NCI-H69 (cell line): ENCODE measurements at regions not wholly inside any gene's neighbourhood (a gene's known extent, or its start where the extent isn't known, plus 50 kb on each side); places are given as distances from the start of the nearest gene placed in this dataset.
"Not testable (repeated sequence)": the region's sequence is repeated elsewhere in the genome, so short reads cannot be mapped to it uniquely, and the experiment has no call there.

Experiments
- DNase-seq: peaks from one replicate; lab custom pipeline; 2025; lab: John Stamatoyannopoulos, UW

GRCh38 chr5:15096686-15097085 lies 225.1 kb upstream of the ANKH start:
- DNase-seq, result not testable (repeated sequence)

DNA sequence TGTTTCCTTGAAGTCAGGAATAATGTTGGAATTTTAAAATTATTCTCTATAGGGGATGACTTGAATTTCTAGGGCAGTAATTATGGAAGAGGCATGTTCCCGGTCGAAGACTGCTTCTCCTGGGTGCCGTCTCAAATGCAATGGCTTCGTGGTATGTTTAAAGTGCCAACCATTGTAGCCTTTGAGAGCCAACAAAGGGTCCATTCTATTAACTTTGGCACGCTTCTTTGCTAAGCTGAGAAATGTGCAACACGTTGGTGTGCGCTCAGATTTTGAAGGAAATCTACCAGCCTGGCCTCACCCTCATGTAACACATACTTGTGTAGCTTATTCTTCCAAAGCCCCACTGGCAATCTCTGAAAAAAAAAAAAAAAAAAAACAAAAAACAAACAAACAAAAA lies 221.2 kb upstream of the ANKH start:
- no peak for DNase-seq

- no peak for DNase-seq
Observed at GRCh38 chr5:15085671-15086070, 214.1 kb upstream of the ANKH start.

DNA sequence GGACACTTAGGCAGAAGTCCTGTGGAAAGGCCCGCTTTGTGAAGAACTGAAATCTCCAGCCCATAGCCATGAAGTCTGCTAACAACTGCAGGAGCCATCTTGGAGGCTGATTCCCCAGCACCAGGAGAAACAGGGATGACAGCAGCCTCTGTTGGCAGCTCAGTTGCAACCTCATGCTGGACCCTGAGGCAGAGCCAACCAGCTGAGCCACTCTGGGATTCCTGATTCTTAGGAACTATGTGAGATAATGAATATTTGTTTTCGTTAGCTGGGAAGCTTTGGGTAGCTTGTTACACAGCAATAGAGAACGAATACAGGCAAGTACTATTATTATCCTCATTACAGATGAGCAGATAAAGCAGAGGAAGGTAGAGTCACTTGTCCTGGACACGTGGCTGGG lies 210.5 kb upstream of the ANKH start:
- no peak for DNase-seq

- DNase-seq, result no peak
Observed at GRCh38 chr5:15080219-15080618, 208.6 kb upstream of the ANKH start.

- DNase-seq, result no peak
Observed at GRCh38 chr5:15079566-15079965, 208.0 kb upstream of the ANKH start.

DNA sequence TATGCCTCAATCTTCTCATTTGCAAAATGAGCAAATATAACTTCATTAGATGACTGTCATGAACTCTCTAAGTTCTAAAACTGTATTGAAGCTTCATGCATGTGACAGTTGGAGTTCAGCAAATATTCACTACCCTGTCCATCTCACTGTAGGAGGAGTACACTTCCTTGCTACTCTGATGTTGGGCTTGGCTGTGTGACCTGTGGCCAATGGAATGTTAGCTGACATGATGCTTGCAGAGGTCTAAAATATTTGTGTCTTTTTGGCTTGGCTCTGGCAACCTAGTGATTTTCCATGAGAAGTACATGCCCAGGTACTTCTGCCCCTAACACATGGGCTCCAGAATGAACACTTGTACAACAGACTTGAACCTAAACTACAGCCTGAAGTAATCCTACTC lies 203.1 kb upstream of the ANKH start:
- DNase-seq, result no peak

GRCh38 chr5:15073453-15073852 lies 201.9 kb upstream of the ANKH start:
- no peak for DNase-seq

DNA sequence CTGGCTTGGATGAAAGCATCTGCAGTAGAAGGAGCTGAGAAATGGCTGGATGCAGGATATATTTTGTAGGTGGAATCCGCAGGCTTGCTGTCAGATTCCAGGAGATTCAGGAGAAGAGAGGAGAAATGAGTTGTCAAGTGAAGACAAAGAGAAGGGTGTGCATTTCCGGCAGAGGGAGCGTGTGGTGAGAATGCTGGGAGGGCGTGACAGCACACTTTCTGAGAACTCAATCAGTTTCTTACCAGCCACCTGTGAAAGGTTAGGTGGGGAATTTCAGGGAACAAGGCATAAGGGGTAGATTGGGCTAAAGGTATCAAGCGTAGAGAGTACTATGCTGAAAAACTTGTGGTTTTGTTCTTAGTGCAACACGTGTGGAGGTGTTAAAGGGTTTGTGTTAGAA lies 199.3 kb upstream of the ANKH start:
- no peak for DNase-seq

GRCh38 chr5:15069407-15069905 lies 197.9 kb upstream of the ANKH start:
- DNase-seq, result no peak

GRCh38 chr5:15065091-15065490 lies 193.5 kb upstream of the ANKH start:
- no peak for DNase-seq

DNA sequence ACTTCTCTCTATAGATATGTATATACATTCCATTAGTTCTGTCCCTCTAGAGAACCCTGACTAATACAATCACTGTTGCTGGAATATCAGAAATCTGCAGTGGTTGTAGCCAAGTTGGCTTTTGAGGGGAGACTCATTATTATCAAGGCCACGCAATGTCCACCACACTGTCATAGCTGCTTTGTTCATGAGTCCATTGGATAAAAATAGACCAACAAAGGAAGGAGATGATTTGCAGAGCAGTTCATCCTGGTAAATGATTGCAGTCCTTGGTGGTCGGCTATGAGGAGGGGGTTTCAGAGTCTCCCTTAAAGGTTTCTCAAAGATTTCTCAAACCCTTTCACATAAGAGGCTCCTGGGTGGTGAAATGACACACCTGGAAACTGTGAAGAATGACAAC lies 192.8 kb upstream of the ANKH start:
- DNase-seq, result no peak

DNA sequence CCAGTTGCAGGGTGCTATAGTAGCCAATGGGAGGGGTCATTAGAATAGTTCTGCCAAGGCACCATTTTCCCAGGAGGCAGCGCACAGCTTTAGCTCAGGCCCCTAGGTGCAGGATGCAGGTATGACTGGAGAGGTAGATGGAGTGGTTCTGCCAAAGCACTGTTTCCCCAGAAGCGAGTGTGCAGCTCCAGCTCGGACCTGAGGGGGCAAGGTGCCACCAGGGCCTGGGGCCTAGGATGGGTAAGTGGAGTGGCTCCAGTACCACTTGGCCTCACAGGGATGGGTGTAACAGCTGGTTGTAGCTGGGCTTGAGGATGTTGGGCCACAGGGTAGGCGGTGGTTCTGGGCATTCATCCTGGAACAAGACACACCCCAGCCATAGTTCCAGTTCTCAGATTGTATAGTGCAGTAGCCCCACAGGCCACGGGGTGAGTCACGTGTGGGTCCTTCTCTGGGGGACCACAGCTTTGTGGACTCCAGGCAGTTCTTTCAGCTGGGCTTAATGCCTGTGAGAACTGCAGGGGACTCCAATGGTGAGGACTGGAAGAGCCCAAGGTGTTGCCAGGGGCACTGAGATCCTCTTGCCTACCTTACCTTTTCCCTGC lies 185.5 kb upstream of the ANKH start:
- DNase-seq, result no peak

DNA sequence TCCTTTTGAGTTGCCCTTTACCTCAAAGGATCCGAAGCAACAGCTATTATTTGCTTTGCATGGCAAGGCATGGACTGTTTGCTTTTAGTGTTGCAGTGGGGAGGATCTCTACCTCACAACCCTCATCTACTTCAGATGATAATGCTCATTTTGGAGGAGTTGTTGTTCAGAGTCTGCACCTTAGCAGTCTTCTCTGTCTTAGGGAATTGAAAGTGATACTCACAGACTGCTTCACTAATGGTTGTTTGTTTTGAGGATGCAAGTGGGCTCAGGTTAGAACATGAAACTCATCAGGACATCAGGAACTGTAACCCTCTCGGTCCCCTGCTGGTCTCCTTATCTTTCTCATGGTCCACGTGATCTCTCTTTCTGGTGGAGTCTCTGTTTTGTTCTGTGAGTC lies 172.9 kb upstream of the ANKH start:
- no peak for DNase-seq

DNA sequence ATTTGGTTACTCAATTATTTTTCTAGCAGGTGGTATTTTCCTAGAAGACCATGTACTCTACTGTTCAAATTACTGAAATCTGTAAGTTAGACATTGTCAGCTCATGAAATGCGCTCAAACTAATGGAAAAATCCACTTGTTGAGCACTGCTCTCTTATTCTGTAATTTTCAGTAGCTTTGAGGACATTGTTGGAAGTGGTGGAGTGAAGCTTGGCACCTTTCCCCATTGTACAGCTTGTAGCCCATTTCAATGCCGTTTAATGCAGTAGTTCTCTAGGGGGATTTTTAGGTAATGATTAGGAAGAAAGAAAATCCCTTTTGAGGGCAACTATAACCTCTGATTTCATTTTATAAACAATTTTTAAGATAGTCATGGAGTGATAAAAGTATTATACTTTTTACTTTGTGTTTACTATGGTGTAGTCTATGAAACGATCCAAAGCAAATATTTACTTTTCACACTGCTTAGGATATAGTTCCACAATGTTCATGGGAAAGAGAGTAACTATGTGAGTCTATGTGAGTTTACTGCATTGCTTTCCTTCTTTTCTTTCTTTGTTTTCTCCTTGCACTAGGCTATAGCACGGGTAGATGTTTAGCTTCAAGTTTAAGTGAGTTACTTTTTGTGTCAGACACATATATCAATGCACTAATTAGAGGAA lies 165.8 kb upstream of the ANKH start:
- no peak for DNase-seq

- no peak for DNase-seq
Observed at GRCh38 chr5:15034379-15034778, 162.8 kb upstream of the ANKH start.

- DNase-seq, result peak; percentile 35
Observed at GRCh38 chr5:15031180-15031579, 159.6 kb upstream of the ANKH start.

DNA sequence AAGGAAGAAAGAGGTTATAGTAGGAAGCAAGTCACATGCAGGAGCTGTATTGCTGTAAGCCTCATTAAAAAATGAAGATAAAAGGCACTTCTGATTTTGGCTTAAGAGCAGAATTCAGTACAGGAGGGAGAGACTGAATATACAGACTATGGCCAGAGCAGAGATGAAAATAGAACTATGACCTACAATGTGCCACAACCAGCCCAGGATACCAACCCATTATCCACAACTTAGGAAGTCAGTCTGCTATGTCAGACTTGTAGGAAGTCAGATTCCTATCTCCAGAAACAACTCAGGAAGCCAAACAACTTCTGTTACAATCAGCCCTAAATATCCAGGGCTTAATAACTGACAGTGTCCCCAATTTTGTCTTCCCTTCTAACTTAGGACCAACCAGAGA lies 156.2 kb upstream of the ANKH start:
- DNase-seq, result peak; percentile 32

- peak; percentile 95 for DNase-seq
Observed at GRCh38 chr5:15026944-15027343, 155.4 kb upstream of the ANKH start.

DNA sequence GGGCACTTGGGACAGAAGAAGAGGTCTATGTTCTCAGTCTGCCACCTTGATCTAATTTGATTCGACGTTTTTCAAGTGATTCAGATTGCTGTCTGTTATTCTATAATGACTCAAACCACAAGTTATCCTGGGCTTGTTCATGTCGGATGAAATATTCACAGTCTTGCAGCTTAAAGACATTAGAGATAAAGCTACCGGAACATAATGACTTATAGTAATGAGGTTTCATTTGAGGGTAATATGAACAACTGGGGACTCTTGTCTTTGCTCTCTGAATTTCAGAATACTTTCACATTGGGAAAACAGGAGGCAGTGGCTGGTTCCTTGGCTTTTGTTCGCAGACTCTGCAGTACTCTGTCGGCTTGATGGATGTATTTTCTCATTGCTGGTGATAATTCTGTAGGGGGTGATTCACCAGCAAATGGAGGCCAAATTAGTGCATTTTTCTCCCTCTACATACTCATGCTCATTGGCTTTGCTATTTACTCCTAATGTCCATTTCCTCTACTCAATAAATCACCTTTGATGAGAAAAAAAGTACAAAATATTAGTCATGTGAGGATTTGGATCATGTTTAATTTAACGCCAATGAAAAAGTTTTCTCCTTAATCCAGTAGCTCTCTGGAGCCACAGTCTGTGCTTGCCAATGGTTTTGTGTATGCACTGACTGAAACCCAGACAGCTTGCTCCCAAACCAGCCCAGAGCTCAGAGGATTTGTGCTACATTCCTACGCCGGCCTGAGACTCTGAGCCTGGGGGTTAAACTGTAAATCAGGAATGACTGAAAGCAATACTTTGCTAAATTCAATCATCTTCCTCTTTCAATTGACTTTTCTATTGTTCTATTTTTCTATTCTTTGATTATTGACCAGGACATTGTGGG lies 154.7 kb upstream of the ANKH start:
- DNase-seq, result peak; percentile 23

DNA sequence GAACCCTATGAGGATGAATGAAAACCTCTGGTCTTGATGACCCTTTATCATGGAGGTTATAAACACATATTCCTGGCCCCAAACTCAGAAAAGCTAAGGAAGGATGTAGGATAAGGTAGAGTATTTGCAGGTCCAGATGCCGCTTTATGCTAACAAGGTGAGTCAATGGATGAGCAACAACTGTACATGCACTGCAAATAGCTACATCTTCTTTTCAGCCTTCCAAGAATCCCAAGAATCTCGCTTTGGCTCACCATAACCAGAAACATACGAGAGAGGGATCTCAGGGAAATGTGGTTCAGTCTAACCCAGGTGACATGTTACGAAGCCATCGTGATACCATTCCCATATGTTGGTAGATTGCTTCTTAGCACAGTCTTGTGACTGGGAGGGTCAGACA lies 152.3 kb upstream of the ANKH start:
- no peak for DNase-seq

DNA sequence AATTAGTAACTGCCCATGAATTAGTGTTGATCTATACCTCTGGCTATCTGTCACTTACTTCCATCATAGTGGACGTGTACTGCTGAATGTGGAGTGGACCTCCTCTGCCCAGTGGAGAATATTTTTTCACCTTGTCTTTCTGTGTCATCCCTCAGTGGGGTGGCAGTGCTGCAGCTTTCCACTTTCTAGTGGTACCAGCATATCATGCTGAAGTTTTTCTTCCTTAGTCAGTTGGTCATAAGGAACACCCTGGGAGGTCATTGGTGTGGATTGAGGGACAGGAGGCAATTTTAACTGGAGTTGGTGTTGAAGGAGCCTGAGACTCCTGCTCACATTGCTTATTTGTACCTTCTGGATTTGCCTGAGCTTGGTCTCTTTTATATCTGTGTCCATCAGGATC lies 151.7 kb upstream of the ANKH start:
- DNase-seq, result no peak
